ENCODE measurements at regions not wholly inside any gene's neighbourhood (a gene's known extent, or its start where the extent isn't known, plus 50 kb on each side); places are given as distances from the start of the nearest gene placed in this dataset.
"Not testable (repeated sequence)": the region's sequence is repeated elsewhere in the genome, so short reads cannot be mapped to it uniquely, and the experiment has no call there.

GRCh38 chr5:130321931-130322330 lies 417.7 kb downstream of the CHSY3 start:
- TF ChIP-seq POLR2A (IDR thresholded peaks at IDR 0.05) (no peak), POLR2AphosphoS5 (IDR thresholded peaks at IDR 0.05) (no peak)
- TF ChIP-seq, protein P1, sequence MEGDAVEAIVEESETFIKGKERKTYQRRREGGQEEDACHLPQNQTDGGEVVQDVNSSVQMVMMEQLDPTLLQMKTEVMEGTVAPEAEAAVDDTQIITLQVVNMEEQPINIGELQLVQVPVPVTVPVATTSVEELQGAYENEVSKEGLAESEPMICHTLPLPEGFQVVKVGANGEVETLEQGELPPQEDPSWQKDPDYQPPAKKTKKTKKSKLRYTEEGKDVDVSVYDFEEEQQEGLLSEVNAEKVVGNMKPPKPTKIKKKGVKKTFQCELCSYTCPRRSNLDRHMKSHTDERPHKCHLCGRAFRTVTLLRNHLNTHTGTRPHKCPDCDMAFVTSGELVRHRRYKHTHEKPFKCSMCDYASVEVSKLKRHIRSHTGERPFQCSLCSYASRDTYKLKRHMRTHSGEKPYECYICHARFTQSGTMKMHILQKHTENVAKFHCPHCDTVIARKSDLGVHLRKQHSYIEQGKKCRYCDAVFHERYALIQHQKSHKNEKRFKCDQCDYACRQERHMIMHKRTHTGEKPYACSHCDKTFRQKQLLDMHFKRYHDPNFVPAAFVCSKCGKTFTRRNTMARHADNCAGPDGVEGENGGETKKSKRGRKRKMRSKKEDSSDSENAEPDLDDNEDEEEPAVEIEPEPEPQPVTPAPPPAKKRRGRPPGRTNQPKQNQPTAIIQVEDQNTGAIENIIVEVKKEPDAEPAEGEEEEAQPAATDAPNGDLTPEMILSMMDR (IDR thresholded peaks at IDR 0.05) = no peak
- Histone ChIP-seq H3K27ac (no peak overlapping the region), H3K4me3 (no peak overlapping the region), H3K27me3 (no peaks in the 10 kb centered on the region), H3K36me3 (no peaks in the 10 kb centered on the region), H3K9me3 (peaks cover 3% of the 10 kb centered on the region), H3K4me1 (no peaks in the 10 kb centered on the region)
- no peak for DNase-seq (ENCODE audit: low spot score in 2 of 2)

DNA sequence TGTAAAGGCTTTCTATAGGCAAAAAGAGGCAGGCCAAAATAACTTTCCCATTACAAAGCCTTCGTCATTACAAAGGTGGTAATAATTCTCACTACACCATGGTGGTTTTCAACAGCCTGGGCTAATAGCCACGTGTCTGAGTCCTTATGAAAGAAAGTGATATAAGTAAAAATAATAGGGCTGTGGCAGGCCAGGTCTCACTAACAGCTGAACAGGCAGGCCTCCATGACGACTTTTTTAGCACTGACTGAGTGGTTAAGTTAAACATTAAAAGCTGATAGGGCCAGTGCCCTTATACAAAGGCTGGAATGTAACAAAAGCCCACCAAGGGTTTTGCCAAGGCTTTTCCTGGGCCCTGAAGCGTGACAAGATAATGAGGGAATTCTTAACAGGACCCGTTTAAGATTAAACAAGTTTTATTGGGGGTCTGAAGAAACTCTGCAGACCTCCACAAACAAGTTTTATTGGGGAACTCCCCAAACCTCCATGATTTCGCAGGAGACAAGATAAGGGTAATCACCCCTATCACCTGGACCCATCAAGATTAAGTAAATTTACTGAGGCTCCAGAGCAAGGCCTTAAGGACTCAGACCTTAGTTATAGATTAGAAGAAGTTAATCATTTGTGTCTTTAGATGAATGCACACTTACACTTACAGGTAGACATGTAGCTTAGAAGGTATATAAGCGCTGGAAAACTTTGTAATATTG lies 412.9 kb downstream of the CHSY3 start:
- no peak for TF ChIP-seq EP300 (IDR thresholded peaks at IDR 0.05)
- TF ChIP-seq, protein P1 (IDR thresholded peaks at IDR 0.05) = no peak
- TF ChIP-seq POLR2A (IDR thresholded peaks at IDR 0.05) = no peak
- no peak for TF ChIP-seq POLR2AphosphoS5 (IDR thresholded peaks at IDR 0.05)
- no peaks in the 10 kb centered on the region for H3K4me1 ChIP-seq
- H3K36me3 ChIP-seq = no peaks in the 10 kb centered on the region
- H3K27ac ChIP-seq = no peak overlapping the region
- 73% methylated on average over 7 of the region's 7 CpGs for WGBS
- no peak for DNase-seq (ENCODE audit: low spot score in 2 of 2)
- no peaks in the 10 kb centered on the region for H3K27me3 ChIP-seq
- H3K9me3 ChIP-seq = no peaks in the 10 kb centered on the region
- no peak overlapping the region for H3K4me3 ChIP-seq

GRCh38 chr5:130295235-130295634 lies 391.0 kb downstream of the CHSY3 start:
- Histone ChIP-seq H3K9me3 (no peaks in the 10 kb centered on the region), H3K4me1 (peaks cover under 1% of the 10 kb centered on the region), H3K4me3 (no peak overlapping the region), H3K36me3 (no peaks in the 10 kb centered on the region), H3K27ac (no peak overlapping the region), H3K27me3 (no peaks in the 10 kb centered on the region)
- no peak for TF ChIP-seq POLR2AphosphoS5 (IDR thresholded peaks at IDR 0.05)
- no peak for TF ChIP-seq EP300 (IDR thresholded peaks at IDR 0.05)
- TF ChIP-seq, protein P1 (IDR thresholded peaks at IDR 0.05) = no peak
- TF ChIP-seq POLR2A (IDR thresholded peaks at IDR 0.05) = no peak
- no peak for DNase-seq (ENCODE audit: low spot score in 2 of 2)
- WGBS = 94% methylated on average over 1 of the region's 1 CpG

DNA sequence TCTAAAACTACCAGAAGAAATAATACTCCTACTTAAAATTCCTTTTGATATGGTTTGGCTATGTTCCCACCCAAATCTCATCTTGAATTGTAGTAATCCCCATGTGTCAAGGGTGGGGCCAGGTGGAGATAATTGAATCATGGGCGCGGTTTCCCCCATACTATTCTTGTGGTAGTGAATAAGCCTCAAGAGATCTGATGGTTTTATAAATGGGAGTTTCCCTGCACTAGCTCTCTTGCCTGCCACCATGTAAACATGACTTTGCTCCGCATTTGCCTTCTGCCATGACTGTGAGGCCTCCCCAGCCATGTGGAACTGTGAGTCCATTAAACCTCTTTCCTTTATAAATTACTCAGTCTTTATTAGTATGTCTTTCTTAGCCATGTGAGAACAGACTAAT lies 390.5 kb downstream of the CHSY3 start:
- DNase-seq (ENCODE audit: low spot score in 2 of 2); H3K4me3 ChIP-seq; H3K4me1 ChIP-seq; H3K9me3 ChIP-seq; H3K27me3 ChIP-seq; H3K36me3 ChIP-seq; H3K27ac ChIP-seq: not testable (repeated sequence)
- 89% methylated on average over 3 of the region's 3 CpGs for WGBS

DNA sequence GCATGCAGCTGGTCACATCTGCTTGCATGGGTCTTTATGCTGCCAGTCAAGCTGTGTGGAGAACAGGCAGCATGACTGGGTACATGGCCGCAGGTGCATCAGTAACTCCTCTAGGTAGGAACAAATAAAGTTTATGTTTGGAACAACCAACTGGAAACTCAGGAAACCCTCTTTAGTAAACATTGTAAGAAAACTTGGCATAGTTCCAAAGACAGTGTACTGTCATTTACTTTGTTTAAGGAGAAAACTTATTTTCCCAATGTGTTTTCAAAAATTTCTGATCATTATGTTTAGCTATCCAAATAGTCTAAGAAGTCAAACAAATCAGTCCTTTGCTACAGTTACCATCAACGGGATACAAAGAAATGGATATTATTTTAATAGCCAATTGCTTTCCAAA lies 386.0 kb downstream of the CHSY3 start:
- 60% methylated on average over 2 of the region's 2 CpGs for WGBS
- no peaks in the 10 kb centered on the region for H3K9me3 ChIP-seq
- no peak for DNase-seq (ENCODE audit: low spot score in 2 of 2)

More for the DNA sequence above, 386.0 kb downstream of the CHSY3 start:
- no peaks in the 10 kb centered on the region for H3K27me3 ChIP-seq
- H3K27ac ChIP-seq = no peak overlapping the region
- no peak for TF ChIP-seq EP300 (IDR thresholded peaks at IDR 0.05)
- TF ChIP-seq, protein P1 (IDR thresholded peaks at IDR 0.05) = no peak
- TF ChIP-seq POLR2AphosphoS5 (IDR thresholded peaks at IDR 0.05) = no peak
- TF ChIP-seq POLR2A (IDR thresholded peaks at IDR 0.05) = no peak
- no peak overlapping the region for H3K4me3 ChIP-seq
- peaks cover 11% of the 10 kb centered on the region for H3K4me1 ChIP-seq
- no peaks in the 10 kb centered on the region for H3K36me3 ChIP-seq
